Fibroblast of lung (primary cell): ENCODE measurements at regions not wholly inside any gene's neighbourhood (a gene's known extent, or its start where the extent isn't known, plus 50 kb on each side); places are given as distances from the start of the nearest gene placed in this dataset.

ENCODE experiments used
- EZH2 ChIP-seq: IDR thresholded peaks from 2 replicates; pipeline ENCODE4 v1.5.1; 2012; ENCODE audit warnings: low read length, control low read depth, mild to moderate bottlenecking; ENCODE audit errors: missing control alignments
- TF ChIP-seq, protein P1 (sequence below), 2 donors: IDR thresholded peaks in 1 of 2; conservative IDR thresholded peaks in 1 of 2; 1 replicate in 1 of 2; 2 replicates in 1 of 2; pipeline ENCODE4 v1.5.1; 2011 to 2012; ENCODE audit warnings: low read length in 2 of 2, control low read depth in 1 of 2, inconsistent platforms in 1 of 2, low read depth in 1 of 2, mild to moderate bottlenecking in 1 of 2

DNA sequence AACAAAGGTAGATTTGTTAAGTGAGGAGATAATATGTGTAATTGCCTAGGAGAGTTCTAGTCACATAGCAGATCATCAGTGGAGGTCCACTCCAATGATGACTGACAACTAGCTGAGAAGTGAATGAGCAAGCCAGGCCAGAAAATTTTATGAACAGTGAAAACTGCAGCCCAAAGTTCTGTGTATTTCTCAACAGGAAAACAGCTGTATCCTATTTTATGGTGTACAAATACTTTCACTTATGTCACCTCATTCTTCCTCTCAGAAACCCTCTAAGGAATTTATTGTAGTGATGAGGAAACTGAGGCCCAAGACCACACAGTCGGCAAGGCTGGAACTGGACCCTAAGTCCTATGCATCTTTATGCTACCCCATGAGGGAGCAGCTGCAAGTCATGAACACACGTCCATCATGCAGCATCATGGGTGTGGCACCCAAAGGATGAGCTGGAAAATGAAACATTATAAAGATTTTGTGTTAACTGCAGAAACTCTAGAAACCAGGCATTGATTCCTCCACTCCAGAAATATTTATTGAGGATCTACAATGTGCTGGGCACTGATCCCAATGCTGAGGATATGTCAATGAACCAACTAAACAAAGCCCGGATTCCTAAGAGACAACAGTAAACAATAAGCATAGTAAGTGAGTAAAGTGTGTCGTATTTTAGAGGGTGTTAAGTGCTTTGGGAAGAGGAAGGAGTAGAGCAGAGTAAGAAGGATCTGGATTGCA lies 99.5 kb upstream of the DUSP10 start:
- TF ChIP-seq, protein P1, sequence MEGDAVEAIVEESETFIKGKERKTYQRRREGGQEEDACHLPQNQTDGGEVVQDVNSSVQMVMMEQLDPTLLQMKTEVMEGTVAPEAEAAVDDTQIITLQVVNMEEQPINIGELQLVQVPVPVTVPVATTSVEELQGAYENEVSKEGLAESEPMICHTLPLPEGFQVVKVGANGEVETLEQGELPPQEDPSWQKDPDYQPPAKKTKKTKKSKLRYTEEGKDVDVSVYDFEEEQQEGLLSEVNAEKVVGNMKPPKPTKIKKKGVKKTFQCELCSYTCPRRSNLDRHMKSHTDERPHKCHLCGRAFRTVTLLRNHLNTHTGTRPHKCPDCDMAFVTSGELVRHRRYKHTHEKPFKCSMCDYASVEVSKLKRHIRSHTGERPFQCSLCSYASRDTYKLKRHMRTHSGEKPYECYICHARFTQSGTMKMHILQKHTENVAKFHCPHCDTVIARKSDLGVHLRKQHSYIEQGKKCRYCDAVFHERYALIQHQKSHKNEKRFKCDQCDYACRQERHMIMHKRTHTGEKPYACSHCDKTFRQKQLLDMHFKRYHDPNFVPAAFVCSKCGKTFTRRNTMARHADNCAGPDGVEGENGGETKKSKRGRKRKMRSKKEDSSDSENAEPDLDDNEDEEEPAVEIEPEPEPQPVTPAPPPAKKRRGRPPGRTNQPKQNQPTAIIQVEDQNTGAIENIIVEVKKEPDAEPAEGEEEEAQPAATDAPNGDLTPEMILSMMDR (conservative IDR thresholded peaks at IDR 0.05 in 1 of 2, IDR thresholded peaks at IDR 0.05 in 1 of 2; ENCODE audit: low read depth in 1 of 2, low read length in 2 of 2), result no peak
- no peak for TF ChIP-seq EZH2
